ENCODE measurements at regions not wholly inside any gene's neighbourhood (a gene's known extent, or its start where the extent isn't known, plus 50 kb on each side); places are given as distances from the start of the nearest gene placed in this dataset.

- Histone ChIP-seq H3K4me2 (ENCODE audit: low read length) (peak overlapping the region; percentile 4), H2BK12ac (ENCODE audit: low read length) (no peak overlapping the region), H3K27ac (ENCODE audit: low read depth, low read length) (peak overlapping the region; percentile 44), H3K4me1 (ENCODE audit: control insufficient read depth in 1 of 2, insufficient read depth in 2 of 2, low read length in 2 of 2) (peaks cover 0 to 11% of the 10 kb centered on the region in 2 experiments), H4K91ac (ENCODE audit: low read depth, low read length) (peak overlapping the region; percentile 28), H3K27me3 (ENCODE audit: insufficient read depth, low read length) (no peaks in the 10 kb centered on the region), H3K79me2 (ENCODE audit: control insufficient read depth, insufficient read depth, low read length, poor library complexity) (no peaks in the 10 kb centered on the region), H3K9me3 (ENCODE audit: insufficient read depth, low read depth, low read length) (no peaks in the 10 kb centered on the region), H3K14ac (ENCODE audit: low read length) (no peak overlapping the region), H2BK5ac (ENCODE audit: low read depth, low read length, poor library complexity) (no peak overlapping the region), H3K4ac (ENCODE audit: low read depth, low read length) (no peak overlapping the region), H2AFZ (ENCODE audit: insufficient read depth, low read length, poor library complexity) (no peak overlapping the region), H4K8ac (ENCODE audit: low read depth, low read length) (no peak overlapping the region), H3K4me3 (ENCODE audit: low read depth, low read length) (no peak overlapping the region), H3K18ac (ENCODE audit: low read length) (no peak overlapping the region), H3K23ac (ENCODE audit: low read length) (no peak overlapping the region), H2AK5ac (ENCODE audit: low read length) (no peak overlapping the region), H2BK120ac (ENCODE audit: insufficient read depth, low read length, poor library complexity) (no peak overlapping the region), H3K36me3 (ENCODE audit: control insufficient read depth in 1 of 2, insufficient read depth in 2 of 2, low read length in 2 of 2) (no peaks in the 10 kb centered on the region), H3K9ac (ENCODE audit: low read length) (no peak overlapping the region), H4K12ac (ENCODE audit: low read depth, low read length) (no peak overlapping the region), H3K79me1 (ENCODE audit: low read length) (peaks cover 7% of the 10 kb centered on the region)
- DNase-seq = no peak
- WGBS (ENCODE audit: extremely low coverage, insufficient coverage, insufficient read length) = 100% methylated on average over 1 of the region's 2 CpGs
Measured at GRCh38 chr13:34815526-34815925, 126.5 kb upstream of the NBEA start.

- WGBS (ENCODE audit: extremely low coverage, insufficient coverage, insufficient read length) = no CpG with 5 or more reads among the region's 2 CpGs
Measured at GRCh38 chr13:34816245-34816884, 125.7 kb upstream of the NBEA start.

GRCh38 chr13:34816908-34817665 lies 125.0 kb upstream of the NBEA start:
- H3K9me3 ChIP-seq (ENCODE audit: insufficient read depth, low read depth, low read length) = no peaks in the 10 kb centered on the region
- no peak overlapping the region for H4K12ac ChIP-seq (ENCODE audit: low read depth, low read length)
- no peaks in the 10 kb centered on the region for H3K79me2 ChIP-seq (ENCODE audit: control insufficient read depth, insufficient read depth, low read length, poor library complexity)
- no peak overlapping the region for H3K23ac ChIP-seq (ENCODE audit: low read length)
- no CpG with 5 or more reads among the region's 6 CpGs for WGBS (ENCODE audit: extremely low coverage, insufficient coverage, insufficient read length)
- peak overlapping the region; percentile 36 for H3K4me2 ChIP-seq (ENCODE audit: low read length)
- H2BK12ac ChIP-seq (ENCODE audit: low read length) = no peak overlapping the region
- no peaks in the 10 kb centered on the region for H3K27me3 ChIP-seq (ENCODE audit: insufficient read depth, low read length)
- no peak overlapping the region for H3K9ac ChIP-seq (ENCODE audit: low read length)
- H3K4me1 ChIP-seq (ENCODE audit: control insufficient read depth in 1 of 2, insufficient read depth in 2 of 2, low read length in 2 of 2) = peaks cover 0 to 11% of the 10 kb centered on the region in 2 experiments
- DNase-seq = peak; percentile 2 to 52
- peak overlapping the region; percentile 42 for H3K27ac ChIP-seq (ENCODE audit: low read depth, low read length)
- H2BK5ac ChIP-seq (ENCODE audit: low read depth, low read length, poor library complexity) = no peak overlapping the region
- H4K91ac ChIP-seq (ENCODE audit: low read depth, low read length) = no peak overlapping the region
- no peak overlapping the region for H3K4me3 ChIP-seq (ENCODE audit: low read depth, low read length)
- H4K8ac ChIP-seq (ENCODE audit: low read depth, low read length) = no peak overlapping the region
- no peaks in the 10 kb centered on the region for H3K36me3 ChIP-seq (ENCODE audit: control insufficient read depth in 1 of 2, insufficient read depth in 2 of 2, low read length in 2 of 2)
- H2BK120ac ChIP-seq (ENCODE audit: insufficient read depth, low read length, poor library complexity) = no peak overlapping the region
- peaks cover 7% of the 10 kb centered on the region for H3K79me1 ChIP-seq (ENCODE audit: low read length)
- no peak overlapping the region for H3K18ac ChIP-seq (ENCODE audit: low read length)
- H3K4ac ChIP-seq (ENCODE audit: low read depth, low read length) = no peak overlapping the region
- H2AK5ac ChIP-seq (ENCODE audit: low read length) = no peak overlapping the region
- no peak overlapping the region for H2AFZ ChIP-seq (ENCODE audit: insufficient read depth, low read length, poor library complexity)
- no peak overlapping the region for H3K14ac ChIP-seq (ENCODE audit: low read length)

More at GRCh38 chr13:34816245-34816884, 125.7 kb upstream of the NBEA start:
- no peak overlapping the region for H3K9ac ChIP-seq (ENCODE audit: low read length)
- H2BK120ac ChIP-seq (ENCODE audit: insufficient read depth, low read length, poor library complexity) = no peak overlapping the region
- H3K14ac ChIP-seq (ENCODE audit: low read length) = no peak overlapping the region
- no peak overlapping the region for H2BK12ac ChIP-seq (ENCODE audit: low read length)
- no peak overlapping the region for H4K12ac ChIP-seq (ENCODE audit: low read depth, low read length)
- H3K23ac ChIP-seq (ENCODE audit: low read length) = no peak overlapping the region
- no peaks in the 10 kb centered on the region for H3K9me3 ChIP-seq (ENCODE audit: insufficient read depth, low read depth, low read length)
- H2AFZ ChIP-seq (ENCODE audit: insufficient read depth, low read length, poor library complexity) = no peak overlapping the region
- H3K27me3 ChIP-seq (ENCODE audit: insufficient read depth, low read length) = no peaks in the 10 kb centered on the region
- no peak overlapping the region for H3K18ac ChIP-seq (ENCODE audit: low read length)
- H3K4me1 ChIP-seq (ENCODE audit: control insufficient read depth in 1 of 2, insufficient read depth in 2 of 2, low read length in 2 of 2) = peaks cover 0 to 11% of the 10 kb centered on the region in 2 experiments
- peak overlapping the region; percentile 42 for H3K27ac ChIP-seq (ENCODE audit: low read depth, low read length)
- H2BK5ac ChIP-seq (ENCODE audit: low read depth, low read length, poor library complexity) = no peak overlapping the region
- H3K36me3 ChIP-seq (ENCODE audit: control insufficient read depth in 1 of 2, insufficient read depth in 2 of 2, low read length in 2 of 2) = no peaks in the 10 kb centered on the region
- DNase-seq = no peak
- H4K91ac ChIP-seq (ENCODE audit: low read depth, low read length) = peak overlapping the region; percentile 19
- no peak overlapping the region for H3K4me2 ChIP-seq (ENCODE audit: low read length)
- H3K79me1 ChIP-seq (ENCODE audit: low read length) = peaks cover 7% of the 10 kb centered on the region
- no peaks in the 10 kb centered on the region for H3K79me2 ChIP-seq (ENCODE audit: control insufficient read depth, insufficient read depth, low read length, poor library complexity)
- H3K4me3 ChIP-seq (ENCODE audit: low read depth, low read length) = no peak overlapping the region
- no peak overlapping the region for H2AK5ac ChIP-seq (ENCODE audit: low read length)
- H4K8ac ChIP-seq (ENCODE audit: low read depth, low read length) = no peak overlapping the region
- H3K4ac ChIP-seq (ENCODE audit: low read depth, low read length) = no peak overlapping the region

- Histone ChIP-seq H3K4me3 (ENCODE audit: low read depth, low read length) (no peak overlapping the region), H3K27ac (ENCODE audit: low read depth, low read length) (no peak overlapping the region), H3K27me3 (ENCODE audit: insufficient read depth, low read length) (no peaks in the 10 kb centered on the region), H2AFZ (ENCODE audit: insufficient read depth, low read length, poor library complexity) (no peak overlapping the region), H3K23ac (ENCODE audit: low read length) (no peak overlapping the region), H3K14ac (ENCODE audit: low read length) (no peak overlapping the region), H3K79me1 (ENCODE audit: low read length) (peaks cover 3% of the 10 kb centered on the region), H4K12ac (ENCODE audit: low read depth, low read length) (no peak overlapping the region), H2BK12ac (ENCODE audit: low read length) (no peak overlapping the region), H2AK5ac (ENCODE audit: low read length) (no peak overlapping the region), H3K9me3 (ENCODE audit: insufficient read depth, low read depth, low read length) (no peaks in the 10 kb centered on the region), H3K9ac (ENCODE audit: low read length) (no peak overlapping the region), H2BK5ac (ENCODE audit: low read depth, low read length, poor library complexity) (no peak overlapping the region), H3K4me2 (ENCODE audit: low read length) (no peak overlapping the region), H3K36me3 (ENCODE audit: control insufficient read depth in 1 of 2, insufficient read depth in 2 of 2, low read length in 2 of 2) (no peaks in the 10 kb centered on the region), H3K4ac (ENCODE audit: low read depth, low read length) (no peak overlapping the region), H2BK120ac (ENCODE audit: insufficient read depth, low read length, poor library complexity) (no peak overlapping the region), H4K8ac (ENCODE audit: low read depth, low read length) (no peak overlapping the region), H4K91ac (ENCODE audit: low read depth, low read length) (no peak overlapping the region), H3K18ac (ENCODE audit: low read length) (no peak overlapping the region), H3K79me2 (ENCODE audit: control insufficient read depth, insufficient read depth, low read length, poor library complexity) (no peaks in the 10 kb centered on the region), H3K4me1 (ENCODE audit: control insufficient read depth in 1 of 2, insufficient read depth in 2 of 2, low read length in 2 of 2) (peaks cover 0 to 2% of the 10 kb centered on the region in 2 experiments)
- WGBS (ENCODE audit: extremely low coverage, insufficient coverage, insufficient read length) = no CpG with 5 or more reads among the region's 1 CpG
- DNase-seq = no peak
Measured at GRCh38 chr13:34822650-34823049, 119.4 kb upstream of the NBEA start.

Data from trophoblast cell (in vitro differentiated cells and primary cell).